ENCODE measurements at regions not wholly inside any gene's neighbourhood (a gene's known extent, or its start where the extent isn't known, plus 50 kb on each side); places are given as distances from the start of the nearest gene placed in this dataset.
"Not testable (repeated sequence)": the region's sequence is repeated elsewhere in the genome, so short reads cannot be mapped to it uniquely, and the experiment has no call there.

DNA sequence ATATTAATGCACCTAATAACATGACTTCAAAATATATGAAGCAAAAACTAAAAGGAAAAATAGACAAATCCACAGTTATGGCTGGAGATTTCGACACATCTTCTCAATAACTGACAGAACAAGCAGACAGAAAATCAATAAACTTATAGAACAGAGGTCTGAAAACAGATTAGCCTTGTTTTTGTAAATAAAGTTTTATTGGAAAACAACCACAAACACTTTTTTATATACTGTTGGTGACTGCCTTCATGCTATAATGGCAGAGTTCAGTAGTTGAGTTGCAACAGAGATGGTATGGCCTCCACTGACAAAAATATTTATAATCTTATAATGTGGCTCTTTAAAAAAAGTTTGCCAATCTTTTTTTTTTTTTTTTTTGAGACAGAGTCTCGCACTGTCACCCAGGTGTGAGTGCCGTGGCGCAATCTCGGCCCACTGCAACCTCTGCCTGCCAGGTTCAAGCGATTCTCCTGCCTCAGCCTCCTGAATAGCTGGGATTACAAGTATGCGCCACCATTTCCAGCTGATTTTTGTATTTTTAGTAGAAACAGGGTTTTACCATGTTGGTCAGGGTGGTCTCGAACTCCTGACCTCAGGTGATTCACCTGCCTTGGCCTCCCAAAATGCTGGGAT lies 52.2 kb upstream of the GATA2 start:
- H3K27me3 ChIP-seq (replicated peaks): no peaks in the 10 kb centered on the region
- in situ Hi-C loops (cut with HindIII; ENCODE audit: low pct_ligation_motif_present, low sequenced_read_pairs): no loop called here
- DNase-seq: no peak

GRCh38 chr3:128544190-128544589 lies 51.2 kb upstream of the GATA2 start:
- H3K4me3 ChIP-seq (ENCODE audit: low read depth, low read length): no peak overlapping the region
- TF ChIP-seq, protein P1, sequence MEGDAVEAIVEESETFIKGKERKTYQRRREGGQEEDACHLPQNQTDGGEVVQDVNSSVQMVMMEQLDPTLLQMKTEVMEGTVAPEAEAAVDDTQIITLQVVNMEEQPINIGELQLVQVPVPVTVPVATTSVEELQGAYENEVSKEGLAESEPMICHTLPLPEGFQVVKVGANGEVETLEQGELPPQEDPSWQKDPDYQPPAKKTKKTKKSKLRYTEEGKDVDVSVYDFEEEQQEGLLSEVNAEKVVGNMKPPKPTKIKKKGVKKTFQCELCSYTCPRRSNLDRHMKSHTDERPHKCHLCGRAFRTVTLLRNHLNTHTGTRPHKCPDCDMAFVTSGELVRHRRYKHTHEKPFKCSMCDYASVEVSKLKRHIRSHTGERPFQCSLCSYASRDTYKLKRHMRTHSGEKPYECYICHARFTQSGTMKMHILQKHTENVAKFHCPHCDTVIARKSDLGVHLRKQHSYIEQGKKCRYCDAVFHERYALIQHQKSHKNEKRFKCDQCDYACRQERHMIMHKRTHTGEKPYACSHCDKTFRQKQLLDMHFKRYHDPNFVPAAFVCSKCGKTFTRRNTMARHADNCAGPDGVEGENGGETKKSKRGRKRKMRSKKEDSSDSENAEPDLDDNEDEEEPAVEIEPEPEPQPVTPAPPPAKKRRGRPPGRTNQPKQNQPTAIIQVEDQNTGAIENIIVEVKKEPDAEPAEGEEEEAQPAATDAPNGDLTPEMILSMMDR (IDR thresholded peaks at IDR 0.05; ENCODE audit: low read depth, low read length, missing control alignments): no peak
- in situ Hi-C loops (cut with HindIII; ENCODE audit: low pct_ligation_motif_present, low sequenced_read_pairs): no loop called here
- no peaks in the 10 kb centered on the region for H3K36me3 ChIP-seq (replicated peaks)
- H3K27me3 ChIP-seq (replicated peaks): peaks cover 4% of the 10 kb centered on the region
- DNase-seq: no peak
- H3K27ac ChIP-seq: no peak overlapping the region

More for the DNA sequence above, 52.2 kb upstream of the GATA2 start:
- Histone ChIP-seq H3K27ac (no peak overlapping the region), H3K4me3 (ENCODE audit: low read depth, low read length) (no peak overlapping the region), H3K36me3 (replicated peaks) (no peaks in the 10 kb centered on the region)
- TF ChIP-seq, protein P1 (IDR thresholded peaks at IDR 0.05; ENCODE audit: low read depth, low read length, missing control alignments): no peak

GRCh38 chr3:128543570-128544174 lies 50.7 kb upstream of the GATA2 start:
- H3K27ac ChIP-seq; H3K4me3 ChIP-seq (ENCODE audit: low read depth, low read length); H3K27me3 ChIP-seq (replicated peaks); H3K36me3 ChIP-seq (replicated peaks); in situ Hi-C loops (cut with HindIII; ENCODE audit: low pct_ligation_motif_present, low sequenced_read_pairs); DNase-seq: not testable (repeated sequence)

All from brain microvascular endothelial cell (primary cell).